Tibial artery (tissue), 4 donors: ENCODE measurements at regions not wholly inside any gene's neighbourhood (a gene's known extent, or its start where the extent isn't known, plus 50 kb on each side); places are given as distances from the start of the nearest gene placed in this dataset.
A peak's percentile ranks its signal among the peaks of the same experiment; 100 is the strongest.
"Not testable (repeated sequence)": the region's sequence is repeated elsewhere in the genome, so short reads cannot be mapped to it uniquely, and the experiment has no call there.

Experiments
- DNase-seq, 2 donors: peaks; one replicate each; pipeline ENCODE4 v3.0.0-alpha.2; 2019
- H3K27ac ChIP-seq, 2 donors: fragments of 200-600 bp; sonication (generic) in 1 of 2; 1 replicate in 1 of 2; 2 replicates in 1 of 2; pipeline ENCODE4 v1.5.1; 2018 to 2019; ENCODE audit warnings: mild to moderate bottlenecking in 1 of 2
- H3K27me3 ChIP-seq, 2 donors: fragments of 200-600 bp; sonication (generic) in 1 of 2; one replicate each; pipeline versions ENCODE4 v1.5.1 to v1.6.0; 2016 to 2019
- H3K36me3 ChIP-seq, 3 donors: fragments of 200-600 bp; sonication (generic) in 2 of 3; one replicate each; pipeline ENCODE4 v1.5.1; 2016 to 2019; ENCODE audit warnings: mild to moderate bottlenecking in 2 of 3
- H3K4me1 ChIP-seq, 4 donors: fragments of 200-600 bp; sonication (generic) in 2 of 4; 1 replicate in 3 of 4; 2 replicates in 1 of 4; pipeline ENCODE4 v1.5.1; 2016 to 2019
- H3K4me3 ChIP-seq, 2 donors: fragments of 200-600 bp; sonication (generic) in 1 of 2; 1 replicate in 1 of 2; 2 replicates in 1 of 2; pipeline ENCODE4 v1.5.1; 2018 to 2019; ENCODE audit warnings: mild to moderate bottlenecking in 2 of 2
- H3K9me3 ChIP-seq, 3 donors: fragments of 200-600 bp; sonication (generic) in 1 of 3; one replicate each; pipeline ENCODE4 v1.5.1; 2016 to 2019
- CTCF ChIP-seq, 2 experiments: fragments of 200-600 bp in 1 of 2; fragments of 450-650 bp in 1 of 2; IDR thresholded peaks; one replicate each; pipeline ENCODE4 v1.5.1; 2017 to 2019; ENCODE audit warnings: antibody characterized with exemption in 2 of 2, mild to moderate bottlenecking in 1 of 2, moderate library complexity in 1 of 2
- intact Hi-C: fragments of 100-400 bp; cut with DNase I; formaldehyde crosslinking; loops from one replicate; pipeline ENCODE4 v1.15.0; 2023; ENCODE audit warnings: low total_unique reads

- Histone ChIP-seq H3K9me3 (no peaks in the 10 kb centered on the region), H3K4me3 (peak overlapping the region; percentile 88 to 90), H3K36me3 (peaks cover 0 to 6% (median 0%) of the 10 kb centered on the region in 3 donors), H3K27me3 (no peaks in the 10 kb centered on the region), H3K27ac (peak overlapping the region; percentile 93 to 95), H3K4me1 (peaks cover 0 to 7% (median 3%) of the 10 kb centered on the region in 4 donors)
- DNase-seq: no peak
- no peak for TF ChIP-seq CTCF (IDR thresholded peaks at IDR 0.05)
- intact Hi-C loops: loop anchor here (10.0 kb wide), 1 partner anchor 109 kb away; the partner anchor contains the start of gene LPCAT1
Observed at GRCh38 chr5:1634337-1634661, 110.5 kb upstream of the LPCAT1 start.

GRCh38 chr5:1633605-1634336, 110.0 kb upstream of the LPCAT1 start:
- no peaks in the 10 kb centered on the region for H3K9me3 ChIP-seq
- intact Hi-C loops: loop anchor here (10.0 kb wide), 1 partner anchor 109 kb away; the partner anchor contains the start of gene LPCAT1
- H3K4me1 ChIP-seq: peaks cover 0 to 7% (median 3%) of the 10 kb centered on the region in 4 donors
- H3K36me3 ChIP-seq: peaks cover 0 to 6% (median 0%) of the 10 kb centered on the region in 3 donors
- peak overlapping the region; percentile 88 to 90 for H3K4me3 ChIP-seq
- H3K27me3 ChIP-seq: no peaks in the 10 kb centered on the region
- peak; percentile 79 to 88 for DNase-seq
- no peak for TF ChIP-seq CTCF (IDR thresholded peaks at IDR 0.05)
- H3K27ac ChIP-seq: peak overlapping the region; percentile 93 to 95

- not testable (repeated sequence) for H3K27ac ChIP-seq, H3K9me3 ChIP-seq, H3K4me1 ChIP-seq, DNase-seq, H3K27me3 ChIP-seq, H3K4me3 ChIP-seq
- intact Hi-C loops: loop anchor here (10.0 kb wide), 1 partner anchor 106 kb away; the partner anchor contains the start of gene LPCAT1
- H3K36me3 ChIP-seq: peaks cover 5 to 17% (median 6%) of the 10 kb centered on the region in 3 donors
Observed at GRCh38 chr5:1631004-1631403, 107.2 kb upstream of the LPCAT1 start.

GRCh38 chr5:1626397-1626796, 102.6 kb upstream of the LPCAT1 start:
- H3K4me3 ChIP-seq, H3K27ac ChIP-seq, intact Hi-C loops, H3K27me3 ChIP-seq, DNase-seq, H3K9me3 ChIP-seq, H3K4me1 ChIP-seq: not testable (repeated sequence)
- H3K36me3 ChIP-seq: peaks cover 5 to 42% (median 6%) of the 10 kb centered on the region in 3 donors

GRCh38 chr5:1619531-1619930, 95.8 kb upstream of the LPCAT1 start:
- H3K27ac ChIP-seq, H3K9me3 ChIP-seq, H3K27me3 ChIP-seq, intact Hi-C loops, H3K4me3 ChIP-seq, DNase-seq, H3K4me1 ChIP-seq: not testable (repeated sequence)
- peaks cover 0 to 57% (median 5%) of the 10 kb centered on the region in 3 donors for H3K36me3 ChIP-seq

- intact Hi-C loops, DNase-seq, H3K4me1 ChIP-seq, H3K4me3 ChIP-seq, H3K27ac ChIP-seq, H3K9me3 ChIP-seq, H3K27me3 ChIP-seq: not testable (repeated sequence)
- peaks cover 0 to 49% (median 5%) of the 10 kb centered on the region in 3 donors for H3K36me3 ChIP-seq
Observed at GRCh38 chr5:1618296-1618865, 94.6 kb upstream of the LPCAT1 start.

- H3K4me3 ChIP-seq, intact Hi-C loops, H3K9me3 ChIP-seq, H3K4me1 ChIP-seq, DNase-seq, H3K27me3 ChIP-seq, H3K27ac ChIP-seq: not testable (repeated sequence)
- peaks cover 0 to 39% (median 5%) of the 10 kb centered on the region in 3 donors for H3K36me3 ChIP-seq
Observed at GRCh38 chr5:1617236-1617755, 93.5 kb upstream of the LPCAT1 start.

- H3K9me3 ChIP-seq, DNase-seq, H3K27me3 ChIP-seq, H3K4me3 ChIP-seq, H3K4me1 ChIP-seq, intact Hi-C loops, H3K27ac ChIP-seq: not testable (repeated sequence)
- H3K36me3 ChIP-seq: peaks cover 0 to 30% (median 0%) of the 10 kb centered on the region in 3 donors
Observed at GRCh38 chr5:1613515-1613914, 89.8 kb upstream of the LPCAT1 start.

- intact Hi-C loops, H3K27me3 ChIP-seq, H3K27ac ChIP-seq, H3K9me3 ChIP-seq, H3K4me3 ChIP-seq, DNase-seq, H3K4me1 ChIP-seq: not testable (repeated sequence)
- H3K36me3 ChIP-seq: peaks cover 0 to 18% (median 0%) of the 10 kb centered on the region in 3 donors
Observed at GRCh38 chr5:1610526-1610925, 86.8 kb upstream of the LPCAT1 start.

- DNase-seq, H3K27me3 ChIP-seq, H3K4me3 ChIP-seq, H3K4me1 ChIP-seq, H3K9me3 ChIP-seq, H3K27ac ChIP-seq, intact Hi-C loops: not testable (repeated sequence)
- H3K36me3 ChIP-seq: peaks cover 0 to 18% (median 0%) of the 10 kb centered on the region in 3 donors
Observed at GRCh38 chr5:1609111-1609510, 85.4 kb upstream of the LPCAT1 start.

GRCh38 chr5:1608336-1608735, 84.6 kb upstream of the LPCAT1 start:
- peaks cover 0 to 18% (median 0%) of the 10 kb centered on the region in 3 donors for H3K36me3 ChIP-seq
- H3K9me3 ChIP-seq, H3K27me3 ChIP-seq, H3K27ac ChIP-seq, H3K4me3 ChIP-seq, H3K4me1 ChIP-seq, intact Hi-C loops, DNase-seq: not testable (repeated sequence)

- H3K4me3 ChIP-seq, H3K9me3 ChIP-seq, H3K27me3 ChIP-seq, H3K27ac ChIP-seq, intact Hi-C loops, H3K4me1 ChIP-seq, DNase-seq: not testable (repeated sequence)
- H3K36me3 ChIP-seq: peaks cover 0 to 18% (median 0%) of the 10 kb centered on the region in 3 donors
Observed at GRCh38 chr5:1606951-1607350, 83.2 kb upstream of the LPCAT1 start.
